Mammary epithelial cell (primary cell): ENCODE measurements at regions not wholly inside any gene's neighbourhood (a gene's known extent, or its start where the extent isn't known, plus 50 kb on each side); places are given as distances from the start of the nearest gene placed in this dataset.

Experiments
- CTCF ChIP-seq, 2 donors: IDR thresholded peaks in 1 of 2; conservative IDR thresholded peaks in 1 of 2; 2 replicates each; pipeline ENCODE4 v1.5.1; 2011 to 2012; ENCODE audit warnings: inconsistent platforms in 2 of 2, low read length in 2 of 2, mild to moderate bottlenecking in 2 of 2, control low read depth in 1 of 2, low read depth in 1 of 2; ENCODE audit not compliant: insufficient read depth in 1 of 2; ENCODE audit errors: extremely low read depth in 1 of 2
- EZH2 ChIP-seq: IDR thresholded peaks from 2 replicates; pipeline ENCODE4 v1.6.1; 2012; ENCODE audit warnings: low read length, inconsistent platforms, borderline replicate concordance

DNA sequence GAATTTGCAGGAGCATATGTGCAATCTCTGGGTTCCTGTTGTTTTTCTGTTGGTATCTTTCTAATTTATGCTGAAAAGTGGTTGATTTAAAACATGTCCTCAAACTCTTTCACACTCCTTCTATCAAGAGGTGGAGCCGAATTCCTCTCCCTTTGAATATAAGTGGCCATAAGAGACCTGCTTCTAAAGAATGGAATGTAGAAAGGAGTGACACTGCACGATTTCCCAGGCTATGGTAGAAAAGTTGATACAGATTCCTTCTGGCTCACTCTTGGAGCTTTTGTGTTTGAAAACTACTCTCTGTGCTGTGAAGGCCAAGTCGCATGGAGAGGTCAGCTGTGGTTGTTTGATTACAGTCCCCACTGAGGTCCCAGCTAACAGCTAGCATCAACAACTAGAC, 613.2 kb downstream of the ETNK1 start:
- no peak for TF ChIP-seq EZH2
- TF ChIP-seq CTCF (conservative IDR thresholded peaks at IDR 0.05 in 1 of 2, IDR thresholded peaks at IDR 0.05 in 1 of 2; ENCODE audit: extremely low read depth in 1 of 2, insufficient read depth in 1 of 2, low read depth in 1 of 2, low read length in 2 of 2): no peak
